Breast epithelium (tissue), 4 donors: ENCODE measurements at regions not wholly inside any gene's neighbourhood (a gene's known extent, or its start where the extent isn't known, plus 50 kb on each side); places are given as distances from the start of the nearest gene placed in this dataset.

Experiments
- DNase-seq, 2 donors: peaks; one replicate each; pipeline ENCODE4 v3.0.0-alpha.2; 2019; ENCODE audit warnings: low spot score in 2 of 2
- H3K27ac ChIP-seq, 2 donors: fragments of 200-600 bp; sonication (generic) in 1 of 2; one replicate each; pipeline ENCODE4 v1.5.1; 2016 to 2019; ENCODE audit warnings: mild to moderate bottlenecking in 1 of 2
- H3K27me3 ChIP-seq, 2 donors: fragments of 200-600 bp; sonication (generic) in 1 of 2; one replicate each; pipeline versions ENCODE4 v1.5.1 to v1.6.0; 2017 to 2019; ENCODE audit warnings: control low read depth in 1 of 2, mild to moderate bottlenecking in 1 of 2
- H3K36me3 ChIP-seq: fragments of 200-600 bp; one replicate; pipeline ENCODE4 v1.5.1; 2019
- H3K4me1 ChIP-seq, 2 donors: fragments of 200-600 bp; sonication (generic); one replicate each; pipeline ENCODE4 v1.5.1; 2016 to 2019; ENCODE audit warnings: control low read depth in 1 of 2
- H3K4me3 ChIP-seq, 3 donors: fragments of 200-600 bp; sonication (generic); 1 replicate in 2 of 3; 2 replicates in 1 of 3; pipeline ENCODE4 v1.5.1; 2016 to 2019; ENCODE audit warnings: mild to moderate bottlenecking in 3 of 3, moderate library complexity in 2 of 3
- H3K9me3 ChIP-seq, 2 donors: fragments of 200-600 bp; sonication (generic) in 1 of 2; one replicate each; pipeline ENCODE4 v1.5.1; 2016 to 2019; ENCODE audit warnings: control low read depth in 1 of 2
- POLR2A ChIP-seq: fragments of 450-650 bp; IDR thresholded peaks from one replicate; pipeline ENCODE4 v1.6.1; 2016; ENCODE audit warnings: antibody characterized with exemption, mild to moderate bottlenecking, moderate library complexity
- POLR2AphosphoS5 ChIP-seq, 3 donors: sonication (generic); formaldehyde crosslinking; IDR thresholded peaks; one replicate each; pipeline ENCODE4 v1.6.1; 2017; ENCODE audit warnings: antibody characterized with exemption in 3 of 3
- intact Hi-C: fragments of 100-400 bp; cut with DNase I; formaldehyde crosslinking; loops from one replicate; pipeline ENCODE4 v1.15.1; 2023; ENCODE audit warnings: low total_unique reads
- TF ChIP-seq, protein P1 (sequence below), 3 donors: fragments of 450-650 bp; IDR thresholded peaks; one replicate each; pipeline ENCODE4 v1.5.1; 2016 to 2017; ENCODE audit warnings: antibody characterized with exemption in 3 of 3, mild to moderate bottlenecking in 3 of 3, moderate library complexity in 3 of 3

DNA sequence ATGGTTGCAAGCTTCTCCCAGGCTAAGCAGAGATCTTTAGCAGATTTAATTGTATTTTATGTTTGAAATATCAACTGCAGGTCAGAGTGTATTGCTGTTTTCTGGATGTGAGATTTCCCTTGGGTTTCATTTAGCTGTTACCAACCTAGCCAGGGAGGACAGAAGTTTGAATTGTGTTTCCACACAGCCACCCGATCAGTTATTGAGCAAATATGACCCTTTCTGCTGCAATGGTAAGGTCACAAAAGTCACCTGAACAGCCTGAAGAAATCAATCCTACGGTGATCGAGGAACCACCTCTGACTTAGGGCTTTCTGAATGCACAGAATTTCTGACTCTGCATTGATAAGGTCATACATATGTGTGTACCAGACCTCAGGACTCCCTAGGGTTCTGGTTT is 419.9 kb downstream of the MAN2A1 start:
- no peak for DNase-seq
- no peak overlapping the region for H3K4me3 ChIP-seq
- no peaks in the 10 kb centered on the region for H3K36me3 ChIP-seq
- no peaks in the 10 kb centered on the region for H3K9me3 ChIP-seq
- intact Hi-C loops: no loop called here
- TF ChIP-seq, protein P1, sequence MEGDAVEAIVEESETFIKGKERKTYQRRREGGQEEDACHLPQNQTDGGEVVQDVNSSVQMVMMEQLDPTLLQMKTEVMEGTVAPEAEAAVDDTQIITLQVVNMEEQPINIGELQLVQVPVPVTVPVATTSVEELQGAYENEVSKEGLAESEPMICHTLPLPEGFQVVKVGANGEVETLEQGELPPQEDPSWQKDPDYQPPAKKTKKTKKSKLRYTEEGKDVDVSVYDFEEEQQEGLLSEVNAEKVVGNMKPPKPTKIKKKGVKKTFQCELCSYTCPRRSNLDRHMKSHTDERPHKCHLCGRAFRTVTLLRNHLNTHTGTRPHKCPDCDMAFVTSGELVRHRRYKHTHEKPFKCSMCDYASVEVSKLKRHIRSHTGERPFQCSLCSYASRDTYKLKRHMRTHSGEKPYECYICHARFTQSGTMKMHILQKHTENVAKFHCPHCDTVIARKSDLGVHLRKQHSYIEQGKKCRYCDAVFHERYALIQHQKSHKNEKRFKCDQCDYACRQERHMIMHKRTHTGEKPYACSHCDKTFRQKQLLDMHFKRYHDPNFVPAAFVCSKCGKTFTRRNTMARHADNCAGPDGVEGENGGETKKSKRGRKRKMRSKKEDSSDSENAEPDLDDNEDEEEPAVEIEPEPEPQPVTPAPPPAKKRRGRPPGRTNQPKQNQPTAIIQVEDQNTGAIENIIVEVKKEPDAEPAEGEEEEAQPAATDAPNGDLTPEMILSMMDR (IDR thresholded peaks at IDR 0.05): no peak
- TF ChIP-seq POLR2A: no peak
- no peak for TF ChIP-seq POLR2AphosphoS5 (IDR thresholded peaks at IDR 0.05)
- no peaks in the 10 kb centered on the region for H3K27me3 ChIP-seq
- no peaks in the 10 kb centered on the region for H3K4me1 ChIP-seq
- H3K27ac ChIP-seq: no peak overlapping the region

DNA sequence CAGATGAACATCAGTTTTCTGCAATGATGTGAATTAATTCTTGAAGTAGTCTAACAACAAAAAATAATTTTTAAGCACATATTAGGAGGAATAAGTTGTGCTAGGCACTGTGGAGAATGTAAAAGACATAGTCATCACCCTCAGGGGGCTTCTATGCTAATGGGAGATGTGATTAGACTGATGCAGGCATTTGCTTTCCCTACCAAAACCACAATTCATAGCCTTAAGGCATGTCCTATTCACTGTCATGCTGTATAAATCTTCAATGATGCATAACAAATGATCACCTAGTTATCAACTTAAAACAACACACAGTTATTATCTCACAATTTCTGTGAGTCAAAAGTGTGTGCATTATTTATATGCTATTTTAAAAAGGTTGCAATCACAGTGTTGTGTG is 422.6 kb downstream of the MAN2A1 start:
- Histone ChIP-seq H3K9me3 (peaks cover 4 to 8% of the 10 kb centered on the region in 2 donors), H3K27me3 (no peaks in the 10 kb centered on the region), H3K4me1 (no peaks in the 10 kb centered on the region), H3K4me3 (no peak overlapping the region), H3K27ac (no peak overlapping the region), H3K36me3 (no peaks in the 10 kb centered on the region)
- TF ChIP-seq POLR2AphosphoS5 (IDR thresholded peaks at IDR 0.05): no peak
- TF ChIP-seq, protein P1 (IDR thresholded peaks at IDR 0.05): no peak
- no peak for TF ChIP-seq POLR2A
- intact Hi-C loops: no loop called here
- DNase-seq: no peak

DNA sequence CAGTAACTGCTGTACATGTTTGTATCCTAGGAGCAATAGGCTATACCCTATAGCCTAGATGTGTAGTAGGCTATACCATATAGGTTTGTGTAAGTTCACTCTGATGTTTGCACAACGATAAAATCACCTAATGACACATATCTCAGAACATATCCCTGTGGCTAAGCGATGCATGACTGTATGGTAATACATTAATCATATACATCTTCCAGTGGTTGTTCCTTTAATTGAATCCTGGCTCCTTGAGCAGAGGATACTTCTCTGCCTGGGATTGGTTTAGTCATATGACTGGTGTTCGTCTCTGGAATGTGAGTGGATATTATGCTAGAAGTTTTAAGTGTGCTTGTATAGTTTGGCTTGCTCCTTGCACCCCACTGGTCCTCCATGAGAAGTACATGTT is 425.8 kb downstream of the MAN2A1 start:
- Histone ChIP-seq H3K36me3 (no peaks in the 10 kb centered on the region), H3K4me1 (no peaks in the 10 kb centered on the region), H3K9me3 (peaks cover 8 to 12% of the 10 kb centered on the region in 2 donors), H3K4me3 (no peak overlapping the region), H3K27ac (no peak overlapping the region), H3K27me3 (no peaks in the 10 kb centered on the region)
- no peak for DNase-seq
- intact Hi-C loops: no loop called here
- TF ChIP-seq POLR2AphosphoS5 (IDR thresholded peaks at IDR 0.05) (no peak), POLR2A (no peak)
- TF ChIP-seq, protein P1 (IDR thresholded peaks at IDR 0.05): no peak

DNA sequence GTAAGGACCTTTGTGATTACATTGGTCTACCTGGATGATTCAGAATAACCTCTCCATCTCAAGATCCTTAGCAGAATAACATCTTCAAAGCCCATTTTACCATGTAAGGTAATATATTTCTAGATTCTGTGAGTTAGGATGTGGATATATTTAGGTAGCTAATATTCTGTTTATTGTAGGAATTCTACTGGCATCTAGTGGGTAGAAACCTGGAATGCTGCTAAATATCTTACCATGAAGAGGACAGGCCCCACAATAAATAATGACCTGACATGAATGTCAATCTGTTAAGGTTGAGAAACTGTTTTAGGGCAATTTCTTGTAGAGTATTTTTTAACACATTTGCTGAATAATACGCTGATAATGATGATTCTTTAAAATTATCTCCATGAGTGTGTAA is 426.8 kb downstream of the MAN2A1 start:
- Histone ChIP-seq H3K9me3 (peaks cover 8 to 12% of the 10 kb centered on the region in 2 donors), H3K4me1 (no peaks in the 10 kb centered on the region), H3K4me3 (no peak overlapping the region), H3K27me3 (no peaks in the 10 kb centered on the region), H3K36me3 (no peaks in the 10 kb centered on the region), H3K27ac (no peak overlapping the region)
- no peak for DNase-seq
- no peak for TF ChIP-seq POLR2A
- TF ChIP-seq, protein P1 (IDR thresholded peaks at IDR 0.05): no peak
- TF ChIP-seq POLR2AphosphoS5 (IDR thresholded peaks at IDR 0.05): no peak
- intact Hi-C loops: no loop called here

DNA sequence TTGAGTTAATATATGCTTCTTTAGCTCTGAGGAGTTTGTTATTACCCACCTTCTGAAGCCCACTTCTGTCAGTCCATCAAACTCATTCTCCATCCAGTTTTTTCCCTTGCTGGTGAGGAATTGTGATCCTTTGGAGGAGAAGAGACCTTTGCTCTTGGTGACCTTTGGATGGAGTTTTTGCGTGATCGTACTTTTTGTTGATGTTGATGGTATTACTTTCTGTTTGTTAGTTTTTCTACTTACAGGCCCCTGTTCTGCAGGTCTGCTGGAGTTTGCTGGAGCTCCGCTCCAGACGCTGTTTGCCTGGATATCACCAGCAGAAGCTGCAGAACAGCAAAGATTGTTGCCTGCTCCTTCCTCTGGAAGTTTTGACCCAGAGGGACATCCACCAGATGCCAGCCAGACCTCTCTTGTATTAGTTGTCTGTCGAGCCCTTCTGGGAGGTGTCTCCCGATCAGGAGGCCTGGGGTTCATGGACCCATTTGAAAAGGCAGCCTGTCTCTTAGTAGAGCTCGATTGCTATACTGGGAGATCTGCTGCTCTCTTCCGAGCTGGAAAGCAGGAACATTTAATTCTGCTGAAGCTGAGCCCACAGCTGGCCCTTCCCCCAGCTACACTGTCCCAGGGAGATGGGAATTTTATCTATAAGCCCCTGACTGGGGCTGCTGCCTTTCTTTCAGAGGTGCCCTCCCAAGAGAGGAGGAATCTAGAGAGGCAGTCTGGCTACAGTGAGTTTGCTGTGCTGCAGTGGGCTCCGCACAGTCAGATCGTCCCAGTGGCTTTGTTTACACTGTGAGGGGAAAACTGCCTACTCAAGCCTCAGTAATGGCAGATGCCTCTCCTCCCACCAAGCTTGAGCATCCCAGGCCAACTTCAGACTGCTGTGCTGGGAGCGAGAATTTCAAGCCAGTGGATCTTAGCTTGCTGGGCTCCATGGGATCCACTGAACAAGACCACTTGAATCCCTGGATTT is 445.5 kb downstream of the MAN2A1 start:
- Histone ChIP-seq H3K4me1 (no peaks in the 10 kb centered on the region), H3K9me3 (peaks cover 12 to 15% of the 10 kb centered on the region in 2 donors), H3K27me3 (no peaks in the 10 kb centered on the region), H3K36me3 (no peaks in the 10 kb centered on the region), H3K4me3 (no peak overlapping the region), H3K27ac (no peak overlapping the region)
- TF ChIP-seq POLR2A: no peak
- no peak for TF ChIP-seq POLR2AphosphoS5 (IDR thresholded peaks at IDR 0.05)
- TF ChIP-seq, protein P1 (IDR thresholded peaks at IDR 0.05): no peak
- DNase-seq: no peak
- intact Hi-C loops: no loop called here
